Kidney (tissue), 13 donors: ENCODE measurements at regions not wholly inside any gene's neighbourhood (a gene's known extent, or its start where the extent isn't known, plus 50 kb on each side); places are given as distances from the start of the nearest gene placed in this dataset.
"Not testable (repeated sequence)": the region's sequence is repeated elsewhere in the genome, so short reads cannot be mapped to it uniquely, and the experiment has no call there.

ENCODE experiments used
- DNase-seq, 5 donors: peaks; one replicate each; pipeline ENCODE4 v3.0.0-alpha.2; 2013 to 2020
- FAIRE-seq: peaks from 2 replicates; lab custom pipeline; 2012; peaks lifted over from hg19 to GRCh38; lab: Jason Lieb, UNC
- H3K27ac ChIP-seq, 2 donors: one replicate each; pipeline ENCODE4 v1.7.0; 2013; ENCODE audit warnings: low read depth in 2 of 2, low read length in 2 of 2, inconsistent platforms in 1 of 2
- H3K27me3 ChIP-seq: one replicate; pipeline ENCODE4 v1.7.1; 2013; ENCODE audit warnings: low read length, inconsistent platforms; ENCODE audit not compliant: control insufficient read depth, insufficient read depth
- H3K36me3 ChIP-seq, 3 donors: one replicate each; pipeline versions ENCODE4 v1.7.0 to v1.7.1; 2013; ENCODE audit warnings: low read length in 3 of 3, control low read depth in 1 of 3, inconsistent platforms in 1 of 3; ENCODE audit not compliant: insufficient read depth in 3 of 3, control insufficient read depth in 2 of 3
- H3K4me1 ChIP-seq, 3 donors: one replicate each; pipeline versions ENCODE4 v1.7.0 to v1.7.1; 2013; ENCODE audit warnings: low read length in 3 of 3, inconsistent platforms in 1 of 3, low read depth in 1 of 3; ENCODE audit not compliant: control insufficient read depth in 2 of 3, insufficient read depth in 2 of 3
- H3K4me3 ChIP-seq, 3 donors: one replicate each; pipeline versions ENCODE4 v1.7.0 to v1.8.1; 2013; ENCODE audit warnings: low read length in 3 of 3, control low read depth in 1 of 3, inconsistent platforms in 1 of 3
- H3K9ac ChIP-seq, 3 donors: one replicate each; pipeline versions ENCODE4 v1.7.0 to v1.7.1; 2013; ENCODE audit warnings: low read length in 3 of 3, control low read depth in 1 of 3, inconsistent platforms in 1 of 3
- H3K9me3 ChIP-seq, 3 donors: one replicate each; pipeline versions ENCODE4 v1.7.0 to v1.7.1; 2013; ENCODE audit warnings: low read length in 3 of 3, control low read depth in 1 of 3, inconsistent platforms in 1 of 3; ENCODE audit not compliant: control insufficient read depth in 2 of 3, insufficient read depth in 1 of 3
- CTCF ChIP-seq: IDR thresholded peaks from 3 replicates; pipeline ENCODE4 v1.5.1; 2012; ENCODE audit warnings: mild to moderate bottlenecking, moderate library complexity, borderline replicate concordance; ENCODE audit not compliant: insufficient read depth; ENCODE audit errors: extremely low read depth
- intact Hi-C: fragments of 100-400 bp; cut with DNase I; formaldehyde crosslinking; loops from one replicate; pipeline ENCODE4 v1.11.1; 2022
- donor health status: control.
- donor health status: control.
- donor health status: control.
- donor health status: control.
- donor health status: control.
- donor health status: DM: yes; HTN: yes; CAD: no.
- donor health status: Normal renal cell carcinoma (clear cell type).

DNA sequence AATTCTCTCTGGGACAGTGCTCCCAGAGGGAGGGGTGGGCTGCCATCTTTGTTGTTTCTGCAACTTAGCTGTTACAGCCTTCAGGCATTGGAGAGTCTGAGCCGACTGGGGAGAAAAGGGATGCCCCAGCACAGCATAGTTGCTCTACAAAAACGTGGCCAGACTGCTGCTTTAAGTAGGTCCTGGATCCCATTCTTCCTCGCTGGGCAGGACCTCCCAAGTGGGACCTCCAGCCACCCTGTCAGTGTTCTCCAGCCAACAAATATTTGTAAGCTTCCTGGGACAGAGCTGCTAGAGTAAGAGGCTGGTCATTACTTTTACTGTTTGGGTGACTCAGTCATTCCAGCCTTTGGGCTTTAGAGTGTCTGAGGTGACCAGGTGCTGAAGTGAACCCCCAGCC lies 292.7 kb upstream of the NREP start:
- no peak for FAIRE-seq
- TF ChIP-seq CTCF: no peak
- intact Hi-C loops: no loop called here

GRCh38 chr5:112036206-112036605 lies 279.2 kb upstream of the NREP start:
- FAIRE-seq (no peak), DNase-seq (no peak)
- no peak for TF ChIP-seq CTCF
- Histone ChIP-seq H3K27ac (no peak overlapping the region), H3K4me1 (no peaks in the 10 kb centered on the region), H3K36me3 (no peaks in the 10 kb centered on the region), H3K9me3 (no peaks in the 10 kb centered on the region), H3K4me3 (no peak overlapping the region), H3K27me3 (no peaks in the 10 kb centered on the region), H3K9ac (no peak overlapping the region)
- intact Hi-C loops: no loop called here

More for the DNA sequence above, 292.7 kb upstream of the NREP start:
- Histone ChIP-seq H3K27me3 (no peaks in the 10 kb centered on the region), H3K9me3 (peaks cover 0 to 4% (median 0%) of the 10 kb centered on the region in 3 donors), H3K27ac (no peak overlapping the region), H3K4me3 (no peak overlapping the region), H3K9ac (no peak overlapping the region), H3K36me3 (no peaks in the 10 kb centered on the region), H3K4me1 (no peaks in the 10 kb centered on the region)
- peak in 1 of 5 donors; percentile 56 for DNase-seq

DNA sequence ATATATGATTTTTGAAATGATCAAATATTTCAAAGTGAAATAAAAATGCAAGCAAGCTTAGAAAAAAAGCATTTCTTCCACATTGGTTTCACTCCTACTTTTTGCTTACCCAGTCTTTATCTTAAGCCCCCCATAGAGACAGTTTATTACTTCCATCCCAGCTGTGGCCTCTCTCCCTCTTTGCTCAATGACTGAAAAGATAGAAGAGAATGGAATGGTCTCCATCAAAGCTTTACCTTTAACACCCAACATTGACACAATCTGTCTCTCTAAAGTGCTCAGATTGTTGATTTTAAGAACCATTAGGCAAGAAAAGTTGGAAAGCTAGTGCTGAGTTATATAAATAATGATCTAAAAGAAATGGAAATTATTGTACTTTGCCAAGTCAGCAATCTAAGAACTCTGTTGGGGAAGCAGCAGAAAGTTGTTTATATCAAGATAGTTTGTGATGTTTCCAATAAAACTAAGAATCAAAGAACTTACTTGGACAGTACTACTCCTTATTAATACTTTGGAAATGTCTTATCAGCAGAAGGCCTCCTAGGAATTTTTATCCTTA lies 277.5 kb upstream of the NREP start:
- H3K36me3 ChIP-seq: no peaks in the 10 kb centered on the region
- FAIRE-seq (no peak), DNase-seq (no peak)
- H3K27ac ChIP-seq: no peak overlapping the region
- H3K4me3 ChIP-seq: no peak overlapping the region
- H3K4me1 ChIP-seq: no peaks in the 10 kb centered on the region
- H3K27me3 ChIP-seq: no peaks in the 10 kb centered on the region
- H3K9me3 ChIP-seq: no peaks in the 10 kb centered on the region
- no peak for TF ChIP-seq CTCF
- no peak overlapping the region for H3K9ac ChIP-seq
- intact Hi-C loops: no loop called here

- DNase-seq, H3K9ac ChIP-seq, H3K4me1 ChIP-seq, H3K36me3 ChIP-seq, H3K4me3 ChIP-seq, FAIRE-seq, H3K9me3 ChIP-seq, H3K27me3 ChIP-seq, H3K27ac ChIP-seq, intact Hi-C loops: not testable (repeated sequence)
These were observed 269.9 kb upstream of the NREP start for GRCh38 chr5:112026879-112027278.
